ENCODE measurements at regions not wholly inside any gene's neighbourhood (a gene's known extent, or its start where the extent isn't known, plus 50 kb on each side); places are given as distances from the start of the nearest gene placed in this dataset.

- intact Hi-C loops (cut with DNase I; ENCODE audit: low total_unique reads) = no loop called here
- no peaks in the 10 kb centered on the region for H3K27me3 ChIP-seq
- no peak for DNase-seq
Observed at GRCh38 chr2:5035057-5035488, 657.1 kb upstream of the SOX11 start.

GRCh38 chr2:5036256-5036655, 655.9 kb upstream of the SOX11 start:
- Histone ChIP-seq H3K27ac (no peak overlapping the region), H3K27me3 (no peaks in the 10 kb centered on the region), H3K4me3 (no peak overlapping the region), H3K9me3 (no peaks in the 10 kb centered on the region), H3K36me3 (no peaks in the 10 kb centered on the region), H3K4me1 (no peaks in the 10 kb centered on the region)
- no peak for DNase-seq
- TF ChIP-seq CTCF (IDR thresholded peaks at IDR 0.05) = no peak
- intact Hi-C loops (cut with DNase I; ENCODE audit: low total_unique reads) = no loop called here

More at GRCh38 chr2:5035057-5035488, 657.1 kb upstream of the SOX11 start:
- H3K9me3 ChIP-seq = no peaks in the 10 kb centered on the region
- H3K36me3 ChIP-seq = no peaks in the 10 kb centered on the region
- H3K27ac ChIP-seq = no peak overlapping the region
- no peak overlapping the region for H3K4me3 ChIP-seq
- no peak for TF ChIP-seq CTCF (IDR thresholded peaks at IDR 0.05)
- no peaks in the 10 kb centered on the region for H3K4me1 ChIP-seq

- Histone ChIP-seq H3K4me3 (no peak overlapping the region), H3K4me1 (no peaks in the 10 kb centered on the region), H3K27me3 (no peaks in the 10 kb centered on the region), H3K27ac (no peak overlapping the region), H3K36me3 (no peaks in the 10 kb centered on the region), H3K9me3 (no peaks in the 10 kb centered on the region)
- no peak for TF ChIP-seq CTCF (IDR thresholded peaks at IDR 0.05)
- intact Hi-C loops (cut with DNase I; ENCODE audit: low total_unique reads) = no loop called here
- no peak for DNase-seq
Observed at GRCh38 chr2:5039241-5039975, 652.8 kb upstream of the SOX11 start.

DNA sequence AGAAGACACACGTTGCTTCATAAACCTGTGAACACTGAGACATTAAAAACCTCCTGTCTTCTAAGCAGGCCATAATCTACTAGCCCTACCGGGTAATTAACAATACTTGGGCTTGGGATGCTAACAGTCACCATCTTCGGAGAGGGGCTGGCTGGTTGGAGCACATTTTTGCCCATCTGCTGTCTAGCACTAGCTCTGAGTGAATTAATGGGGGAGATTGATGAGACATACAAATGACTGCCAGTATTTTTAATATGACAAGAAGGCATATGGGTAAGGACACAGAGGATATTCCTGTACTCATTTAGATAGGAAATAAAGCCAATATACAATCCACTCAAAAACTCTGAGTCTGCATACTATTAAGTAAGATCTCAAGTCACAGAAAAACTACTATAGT, 651.6 kb upstream of the SOX11 start:
- DNase-seq = no peak
- intact Hi-C loops (cut with DNase I; ENCODE audit: low total_unique reads) = no loop called here
- TF ChIP-seq CTCF (IDR thresholded peaks at IDR 0.05) = no peak

GRCh38 chr2:5041501-5041900, 650.7 kb upstream of the SOX11 start:
- DNase-seq = no peak
- intact Hi-C loops (cut with DNase I; ENCODE audit: low total_unique reads) = no loop called here
- no peak for TF ChIP-seq CTCF (IDR thresholded peaks at IDR 0.05)

More for the DNA sequence above, 651.6 kb upstream of the SOX11 start:
- Histone ChIP-seq H3K36me3 (no peaks in the 10 kb centered on the region), H3K27me3 (no peaks in the 10 kb centered on the region), H3K4me3 (no peak overlapping the region), H3K4me1 (no peaks in the 10 kb centered on the region), H3K9me3 (no peaks in the 10 kb centered on the region), H3K27ac (no peak overlapping the region)

More at GRCh38 chr2:5041501-5041900, 650.7 kb upstream of the SOX11 start:
- Histone ChIP-seq H3K4me3 (no peak overlapping the region), H3K9me3 (no peaks in the 10 kb centered on the region), H3K27me3 (no peaks in the 10 kb centered on the region), H3K4me1 (no peaks in the 10 kb centered on the region), H3K36me3 (no peaks in the 10 kb centered on the region), H3K27ac (no peak overlapping the region)
